WTC11 (cell line): ENCODE measurements at regions not wholly inside any gene's neighbourhood (a gene's known extent, or its start where the extent isn't known, plus 50 kb on each side); places are given as distances from the start of the nearest gene placed in this dataset.
"Not testable (repeated sequence)": the region's sequence is repeated elsewhere in the genome, so short reads cannot be mapped to it uniquely, and the experiment has no call there.

Source experiments
- CREB1 ChIP-seq: sonication (generic); formaldehyde crosslinking; IDR thresholded peaks from 2 replicates; pipeline ENCODE4 v1.8.0; 2023; ENCODE audit warnings: mild to moderate bottlenecking, missing genetic modification reagents
- ETV6 ChIP-seq: sonication (generic); formaldehyde crosslinking; IDR thresholded peaks from 2 replicates; pipeline ENCODE4 v1.8.1; 2022; ENCODE audit warnings: mild to moderate bottlenecking, missing genetic modification reagents
- KAT7 ChIP-seq: sonication (generic); formaldehyde crosslinking; IDR thresholded peaks from 2 replicates; pipeline ENCODE4 v1.8.1; 2023; ENCODE audit warnings: missing genetic modification reagents, mild to moderate bottlenecking, borderline replicate concordance
- NR2C2 ChIP-seq: sonication (generic); formaldehyde crosslinking; IDR thresholded peaks from 2 replicates; pipeline ENCODE4 v1.8.0; 2022; ENCODE audit warnings: mild to moderate bottlenecking, missing genetic modification reagents
- ZNF263 ChIP-seq: sonication (generic); formaldehyde crosslinking; IDR thresholded peaks from 2 replicates; pipeline ENCODE4 v1.8.1; 2022; ENCODE audit warnings: low read depth, mild to moderate bottlenecking, moderate library complexity, missing genetic modification reagents
- TF ChIP-seq, protein P1 (sequence below): fragments of 200-600 bp; IDR thresholded peaks from 2 replicates; pipeline ENCODE4 v1.8.0; 2022; ENCODE audit warnings: antibody characterized with exemption
- TF ChIP-seq, protein P2 (sequence below): sonication (generic); formaldehyde crosslinking; IDR thresholded peaks from 2 replicates; pipeline ENCODE4 v1.8.1; 2023; ENCODE audit warnings: mild to moderate bottlenecking, missing genetic modification reagents
- TF ChIP-seq, protein P3 (sequence below): sonication (generic); formaldehyde crosslinking; IDR thresholded peaks from 2 replicates; pipeline ENCODE4 v1.8.0; 2022; ENCODE audit warnings: mild to moderate bottlenecking, missing genetic modification reagents

DNA sequence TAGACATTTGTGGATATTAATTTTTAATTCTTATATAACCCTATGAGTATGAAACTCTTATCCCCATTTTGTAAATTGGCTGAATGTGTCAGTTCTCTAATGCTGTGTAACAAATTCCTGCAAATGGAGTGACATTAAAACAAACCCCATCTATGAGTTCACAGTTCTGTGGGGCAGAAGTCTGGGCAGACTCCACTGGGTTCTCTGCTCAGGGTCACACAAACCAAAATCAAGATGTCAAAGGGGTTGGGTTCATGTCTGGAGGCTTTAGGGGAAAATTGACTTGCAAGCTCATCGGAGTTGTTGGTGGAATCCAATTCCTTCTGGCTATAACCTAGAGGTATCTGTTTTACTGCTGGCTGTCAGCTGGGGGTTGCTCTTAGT lies 301.6 kb upstream of the PLGLB2 start:
- TF ChIP-seq, protein P1, sequence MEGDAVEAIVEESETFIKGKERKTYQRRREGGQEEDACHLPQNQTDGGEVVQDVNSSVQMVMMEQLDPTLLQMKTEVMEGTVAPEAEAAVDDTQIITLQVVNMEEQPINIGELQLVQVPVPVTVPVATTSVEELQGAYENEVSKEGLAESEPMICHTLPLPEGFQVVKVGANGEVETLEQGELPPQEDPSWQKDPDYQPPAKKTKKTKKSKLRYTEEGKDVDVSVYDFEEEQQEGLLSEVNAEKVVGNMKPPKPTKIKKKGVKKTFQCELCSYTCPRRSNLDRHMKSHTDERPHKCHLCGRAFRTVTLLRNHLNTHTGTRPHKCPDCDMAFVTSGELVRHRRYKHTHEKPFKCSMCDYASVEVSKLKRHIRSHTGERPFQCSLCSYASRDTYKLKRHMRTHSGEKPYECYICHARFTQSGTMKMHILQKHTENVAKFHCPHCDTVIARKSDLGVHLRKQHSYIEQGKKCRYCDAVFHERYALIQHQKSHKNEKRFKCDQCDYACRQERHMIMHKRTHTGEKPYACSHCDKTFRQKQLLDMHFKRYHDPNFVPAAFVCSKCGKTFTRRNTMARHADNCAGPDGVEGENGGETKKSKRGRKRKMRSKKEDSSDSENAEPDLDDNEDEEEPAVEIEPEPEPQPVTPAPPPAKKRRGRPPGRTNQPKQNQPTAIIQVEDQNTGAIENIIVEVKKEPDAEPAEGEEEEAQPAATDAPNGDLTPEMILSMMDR: not testable (repeated sequence)
- TF ChIP-seq ZNF263 (CRISPR knock-in tag); NR2C2; KAT7 (CRISPR knock-in tag); CREB1; ETV6 (CRISPR knock-in tag): not testable (repeated sequence)
- TF ChIP-seq, protein P2, sequence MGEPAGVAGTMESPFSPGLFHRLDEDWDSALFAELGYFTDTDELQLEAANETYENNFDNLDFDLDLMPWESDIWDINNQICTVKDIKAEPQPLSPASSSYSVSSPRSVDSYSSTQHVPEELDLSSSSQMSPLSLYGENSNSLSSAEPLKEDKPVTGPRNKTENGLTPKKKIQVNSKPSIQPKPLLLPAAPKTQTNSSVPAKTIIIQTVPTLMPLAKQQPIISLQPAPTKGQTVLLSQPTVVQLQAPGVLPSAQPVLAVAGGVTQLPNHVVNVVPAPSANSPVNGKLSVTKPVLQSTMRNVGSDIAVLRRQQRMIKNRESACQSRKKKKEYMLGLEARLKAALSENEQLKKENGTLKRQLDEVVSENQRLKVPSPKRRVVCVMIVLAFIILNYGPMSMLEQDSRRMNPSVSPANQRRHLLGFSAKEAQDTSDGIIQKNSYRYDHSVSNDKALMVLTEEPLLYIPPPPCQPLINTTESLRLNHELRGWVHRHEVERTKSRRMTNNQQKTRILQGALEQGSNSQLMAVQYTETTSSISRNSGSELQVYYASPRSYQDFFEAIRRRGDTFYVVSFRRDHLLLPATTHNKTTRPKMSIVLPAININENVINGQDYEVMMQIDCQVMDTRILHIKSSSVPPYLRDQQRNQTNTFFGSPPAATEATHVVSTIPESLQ (CRISPR knock-in tag): not testable (repeated sequence)
- TF ChIP-seq, protein P3, sequence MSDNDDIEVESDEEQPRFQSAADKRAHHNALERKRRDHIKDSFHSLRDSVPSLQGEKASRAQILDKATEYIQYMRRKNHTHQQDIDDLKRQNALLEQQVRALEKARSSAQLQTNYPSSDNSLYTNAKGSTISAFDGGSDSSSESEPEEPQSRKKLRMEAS (CRISPR knock-in tag): not testable (repeated sequence)
